Endothelial cell of umbilical vein (primary cell): ENCODE measurements at regions not wholly inside any gene's neighbourhood (a gene's known extent, or its start where the extent isn't known, plus 50 kb on each side); places are given as distances from the start of the nearest gene placed in this dataset.

Experiments used
- BruUV-seq: library from RNA; stranded (reverse); fragments of 400-500 nt; replicated peaks from 2 replicates; lab custom pipeline; 2021; lab: Mats Ljungman, UMichigan
- CTCF ChIA-PET: fragments of 300-600, 350-600 bp; sonication (Branson Sonifier 250); formaldehyde crosslinking; loops from one replicate; lab custom pipeline; 2021; ENCODE audit warnings: antibody characterized with exemption, inconsistent platforms; lab: Charles Lee
- POLR2A ChIA-PET: fragments of 300-600, 350-600 bp; sonication (Branson Sonifier 250); formaldehyde crosslinking; loops from one replicate; lab custom pipeline; 2021; ENCODE audit warnings: antibody characterized with exemption, inconsistent platforms; lab: Charles Lee
- DNase-seq: peaks from one replicate; pipeline ENCODE4 v3.0.0-alpha.2; 2011; ENCODE audit warnings: low read depth, low spot score
- FAIRE-seq: peaks from 2 replicates; lab custom pipeline; 2011; peaks lifted over from hg19 to GRCh38; lab: Jason Lieb, UNC
- H2AFZ ChIP-seq: 2 replicates; pipeline ENCODE4 v1.6.0; 2012; ENCODE audit warnings: low read depth, low read length, control low read depth, inconsistent platforms
- H3K27ac ChIP-seq: 2 replicates; pipeline ENCODE4 v1.5.1; 2011; ENCODE audit warnings: low read depth, mild to moderate bottlenecking, control low read depth, low read length, moderate library complexity; ENCODE audit not compliant: insufficient read depth
- H3K27me3 ChIP-seq, 2 experiments: 2 replicates each; pipeline versions ENCODE4 v1.6.0 to v1.6.1; 2011; ENCODE audit warnings: low read length in 2 of 2, mixed read lengths in 1 of 2; ENCODE audit not compliant: control insufficient read depth in 2 of 2, insufficient read depth in 2 of 2
- H3K36me3 ChIP-seq, 2 experiments: 2 replicates in 1 of 2; 3 replicates in 1 of 2; pipeline ENCODE4 v1.5.1; 2011; ENCODE audit warnings: low read length in 2 of 2, mild to moderate bottlenecking in 1 of 2, moderate library complexity in 1 of 2; ENCODE audit not compliant: control insufficient read depth in 2 of 2, insufficient read depth in 2 of 2; ENCODE audit errors: extremely low read depth in 1 of 2
- H3K4me1 ChIP-seq: 3 replicates; pipeline ENCODE4 v1.5.1; 2011; ENCODE audit warnings: mild to moderate bottlenecking, low read length; ENCODE audit not compliant: control insufficient read depth, insufficient read depth; ENCODE audit errors: extremely low read depth
- H3K4me2 ChIP-seq: 2 replicates; pipeline ENCODE4 v1.6.1; 2011; ENCODE audit warnings: low read length, control low read depth, mixed read lengths; ENCODE audit not compliant: insufficient read depth
- H3K4me3 ChIP-seq, 3 experiments: fragments of 200-600 bp in 1 of 3; sonication (generic), shearing (Covaris generic) in 1 of 3; replicated peaks in 1 of 3; 2 replicates each; pipeline ENCODE4 v1.5.1; 2011 to 2016; ENCODE audit warnings: control low read depth in 3 of 3, low read length in 3 of 3, mild to moderate bottlenecking in 2 of 3, inconsistent platforms in 1 of 3, low read depth in 1 of 3, moderate library complexity in 1 of 3; ENCODE audit not compliant: insufficient read depth in 1 of 3
- H3K79me2 ChIP-seq: 2 replicates; pipeline ENCODE4 v1.6.0; 2012; ENCODE audit warnings: low read length, inconsistent platforms; ENCODE audit not compliant: control insufficient read depth, insufficient read depth
- H3K9ac ChIP-seq: replicated peaks from 2 replicates; pipeline ENCODE3; 2011; ENCODE audit warnings: low read length, control low read depth; ENCODE audit not compliant: insufficient read depth; ENCODE audit errors: extremely low read depth
- H3K9me1 ChIP-seq: replicated peaks from 3 replicates; pipeline ENCODE4 v1.6.0; 2011; ENCODE audit warnings: mild to moderate bottlenecking, low read length; ENCODE audit not compliant: control insufficient read depth, insufficient read depth; ENCODE audit errors: extremely low read depth
- H3K9me3 ChIP-seq: replicated peaks from 2 replicates; pipeline ENCODE4 v1.5.1; 2012; ENCODE audit warnings: low read length, inconsistent platforms; ENCODE audit not compliant: control insufficient read depth, insufficient read depth
- H4K20me1 ChIP-seq: replicated peaks from 2 replicates; pipeline ENCODE3; 2011; ENCODE audit warnings: mild to moderate bottlenecking, low read length; ENCODE audit not compliant: control insufficient read depth, insufficient read depth; ENCODE audit errors: extremely low read depth
- EZH2 ChIP-seq: IDR thresholded peaks from 2 replicates; pipeline ENCODE4 v1.6.1; 2012; ENCODE audit warnings: borderline replicate concordance, low read depth, mild to moderate bottlenecking, moderate library complexity, low read length, inconsistent platforms; ENCODE audit not compliant: severe bottlenecking
- FOS ChIP-seq: IDR thresholded peaks from 2 replicates; pipeline ENCODE4 v1.6.1; 2011; ENCODE audit warnings: mild to moderate bottlenecking, low read length, moderate library complexity, borderline replicate concordance; ENCODE audit not compliant: insufficient read depth
- GATA2 ChIP-seq: IDR thresholded peaks from 2 replicates; pipeline ENCODE4 v1.7.0; 2011; ENCODE audit warnings: low read depth, mild to moderate bottlenecking, moderate library complexity, mixed read lengths, low read length; ENCODE audit not compliant: insufficient read length, insufficient read depth
- JUN ChIP-seq: IDR thresholded peaks from 2 replicates; pipeline ENCODE4 v1.6.1; 2011; ENCODE audit warnings: borderline replicate concordance, low read depth; ENCODE audit not compliant: insufficient read length, insufficient read depth
- MYC ChIP-seq: IDR thresholded peaks from one replicate; pipeline ENCODE4 v1.6.1; 2011; ENCODE audit warnings: mild to moderate bottlenecking, low read depth, low read length
- POLR2A ChIP-seq: IDR thresholded peaks from 2 replicates; pipeline ENCODE4 v1.6.1; 2012; ENCODE audit warnings: low read depth, mild to moderate bottlenecking, control low read depth, low read length
- POLR2AphosphoS5 ChIP-seq: IDR thresholded peaks from 2 replicates; pipeline ENCODE4 v1.6.1; 2012; ENCODE audit warnings: low read depth, mild to moderate bottlenecking, control low read depth, low read length, moderate library complexity; ENCODE audit not compliant: insufficient read depth
- dilution Hi-C: fragments of 300-500 bp; cut with MboI; formaldehyde crosslinking; loops from one replicate; pipeline ENCODE4 v1.15.0; 2019; ENCODE audit warnings: low sequenced_read_pairs; ENCODE audit not compliant: extremely low pct_ligation_motif_present
- intact Hi-C: fragments of 100-400 bp; cut with micrococcal nuclease; formaldehyde crosslinking; loops from one replicate; pipeline ENCODE4 v1.10.0; 2022
- TF ChIP-seq, protein P1 (sequence below): IDR thresholded peaks from 2 replicates; pipeline ENCODE4 v1.6.1; 2011; ENCODE audit not compliant: insufficient read depth, insufficient read length
- TF ChIP-seq, protein P2 (sequence below), 2 donors: IDR thresholded peaks; 1 replicate in 1 of 2; 2 replicates in 1 of 2; pipeline ENCODE4 v1.5.1; 2011; ENCODE audit warnings: low read length in 2 of 2, mild to moderate bottlenecking in 2 of 2, moderate library complexity in 2 of 2, control low read depth in 1 of 2, inconsistent platforms in 1 of 2, low read depth in 1 of 2; ENCODE audit not compliant: insufficient read depth in 1 of 2; ENCODE audit errors: extremely low read depth in 1 of 2

DNA sequence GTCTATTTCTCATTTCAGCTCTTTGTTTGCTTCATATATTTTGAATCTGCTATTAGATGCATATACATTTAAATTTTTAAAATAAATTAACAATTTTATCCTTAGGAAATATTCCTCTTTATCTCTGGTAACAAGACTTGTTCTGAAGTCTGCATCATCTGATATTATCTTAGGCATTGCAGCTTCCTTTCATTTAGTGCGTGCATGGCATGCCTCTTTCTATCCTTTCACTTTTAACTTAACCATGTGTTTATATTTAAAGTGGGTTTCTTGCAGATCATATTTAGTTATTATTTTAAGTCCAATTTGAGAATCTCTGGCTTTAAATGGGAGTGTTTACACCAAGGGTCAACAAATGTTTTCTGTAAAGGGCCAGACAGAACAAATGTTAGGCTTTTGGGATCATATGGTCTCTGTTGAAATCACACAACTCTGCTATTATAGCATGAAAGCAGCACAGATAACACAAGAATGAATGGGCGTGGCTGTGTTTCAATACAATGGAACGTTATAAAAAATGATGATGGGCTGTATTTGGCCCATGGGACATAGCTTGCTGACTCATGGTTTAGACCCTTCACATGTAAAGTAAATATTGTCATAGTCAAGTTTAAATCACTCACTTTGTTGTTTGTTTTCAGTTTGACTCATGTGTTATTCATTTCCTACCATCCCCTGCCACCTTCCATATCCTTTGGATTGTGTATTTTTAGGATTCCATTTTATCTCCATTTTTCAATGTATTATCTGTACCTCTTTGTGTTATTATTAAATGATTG is 83.9 kb upstream of the SNX19 start:
- no peaks in the 10 kb centered on the region for H3K79me2 ChIP-seq
- CTCF ChIA-PET: interaction anchor here (1.0 kb wide), 1 partner anchor 84 kb away, joined by 3 read pairs; the partner anchor contains the start of gene SNX19
- peak overlapping the region; percentile 69 for H3K27ac ChIP-seq
- DNase-seq (peak; percentile 80), FAIRE-seq (peak; percentile 78)
- TF ChIP-seq POLR2AphosphoS5: peak; percentile 64
- TF ChIP-seq GATA2: peak; percentile 27
- TF ChIP-seq MYC: no peak
- no peak for TF ChIP-seq POLR2A
- TF ChIP-seq, protein P1, sequence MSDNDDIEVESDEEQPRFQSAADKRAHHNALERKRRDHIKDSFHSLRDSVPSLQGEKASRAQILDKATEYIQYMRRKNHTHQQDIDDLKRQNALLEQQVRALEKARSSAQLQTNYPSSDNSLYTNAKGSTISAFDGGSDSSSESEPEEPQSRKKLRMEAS: no peak
- no peak for TF ChIP-seq EZH2
- TF ChIP-seq FOS: peak; percentile 87
- peak; percentile 92 for TF ChIP-seq JUN
- TF ChIP-seq, protein P2, sequence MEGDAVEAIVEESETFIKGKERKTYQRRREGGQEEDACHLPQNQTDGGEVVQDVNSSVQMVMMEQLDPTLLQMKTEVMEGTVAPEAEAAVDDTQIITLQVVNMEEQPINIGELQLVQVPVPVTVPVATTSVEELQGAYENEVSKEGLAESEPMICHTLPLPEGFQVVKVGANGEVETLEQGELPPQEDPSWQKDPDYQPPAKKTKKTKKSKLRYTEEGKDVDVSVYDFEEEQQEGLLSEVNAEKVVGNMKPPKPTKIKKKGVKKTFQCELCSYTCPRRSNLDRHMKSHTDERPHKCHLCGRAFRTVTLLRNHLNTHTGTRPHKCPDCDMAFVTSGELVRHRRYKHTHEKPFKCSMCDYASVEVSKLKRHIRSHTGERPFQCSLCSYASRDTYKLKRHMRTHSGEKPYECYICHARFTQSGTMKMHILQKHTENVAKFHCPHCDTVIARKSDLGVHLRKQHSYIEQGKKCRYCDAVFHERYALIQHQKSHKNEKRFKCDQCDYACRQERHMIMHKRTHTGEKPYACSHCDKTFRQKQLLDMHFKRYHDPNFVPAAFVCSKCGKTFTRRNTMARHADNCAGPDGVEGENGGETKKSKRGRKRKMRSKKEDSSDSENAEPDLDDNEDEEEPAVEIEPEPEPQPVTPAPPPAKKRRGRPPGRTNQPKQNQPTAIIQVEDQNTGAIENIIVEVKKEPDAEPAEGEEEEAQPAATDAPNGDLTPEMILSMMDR (IDR thresholded peaks at IDR 0.05; ENCODE audit: extremely low read depth in 1 of 2, insufficient read depth in 1 of 2, low read depth in 1 of 2, low read length in 2 of 2): no peak
- H2AFZ ChIP-seq: no peak overlapping the region
- peak overlapping the region; percentile 86 for H3K4me2 ChIP-seq
- intact Hi-C loops (loop anchor here (1.0 kb wide), 1 partner anchor 84 kb away; the partner anchor contains the start of gene SNX19), dilution Hi-C loops (no loop called here)
- peaks cover 24% of the 10 kb centered on the region for H3K4me1 ChIP-seq
- H3K9ac ChIP-seq: peak overlapping the region; percentile 14
- no peaks in the 10 kb centered on the region for H3K9me3 ChIP-seq
- POLR2A ChIA-PET: no interaction called here
- H3K4me3 ChIP-seq: peak overlapping the region in 1 of 3 experiments; percentile 21
- no peaks in the 10 kb centered on the region for H3K36me3 ChIP-seq
- H4K20me1 ChIP-seq: no peaks in the 10 kb centered on the region
- no peaks in the 10 kb centered on the region for H3K27me3 ChIP-seq
- no peaks in the 10 kb centered on the region for H3K9me1 ChIP-seq
- BruUV-seq: no TSS peak
